ENCODE measurements at regions not wholly inside any gene's neighbourhood (a gene's known extent, or its start where the extent isn't known, plus 50 kb on each side); places are given as distances from the start of the nearest gene placed in this dataset.

- TF ChIP-seq, protein P1, sequence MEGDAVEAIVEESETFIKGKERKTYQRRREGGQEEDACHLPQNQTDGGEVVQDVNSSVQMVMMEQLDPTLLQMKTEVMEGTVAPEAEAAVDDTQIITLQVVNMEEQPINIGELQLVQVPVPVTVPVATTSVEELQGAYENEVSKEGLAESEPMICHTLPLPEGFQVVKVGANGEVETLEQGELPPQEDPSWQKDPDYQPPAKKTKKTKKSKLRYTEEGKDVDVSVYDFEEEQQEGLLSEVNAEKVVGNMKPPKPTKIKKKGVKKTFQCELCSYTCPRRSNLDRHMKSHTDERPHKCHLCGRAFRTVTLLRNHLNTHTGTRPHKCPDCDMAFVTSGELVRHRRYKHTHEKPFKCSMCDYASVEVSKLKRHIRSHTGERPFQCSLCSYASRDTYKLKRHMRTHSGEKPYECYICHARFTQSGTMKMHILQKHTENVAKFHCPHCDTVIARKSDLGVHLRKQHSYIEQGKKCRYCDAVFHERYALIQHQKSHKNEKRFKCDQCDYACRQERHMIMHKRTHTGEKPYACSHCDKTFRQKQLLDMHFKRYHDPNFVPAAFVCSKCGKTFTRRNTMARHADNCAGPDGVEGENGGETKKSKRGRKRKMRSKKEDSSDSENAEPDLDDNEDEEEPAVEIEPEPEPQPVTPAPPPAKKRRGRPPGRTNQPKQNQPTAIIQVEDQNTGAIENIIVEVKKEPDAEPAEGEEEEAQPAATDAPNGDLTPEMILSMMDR (IDR thresholded peaks at IDR 0.05 in 2 of 3, conservative IDR thresholded peaks at IDR 0.05 in 1 of 3; ENCODE audit: borderline replicate concordance in 1 of 3, insufficient read depth in 1 of 3, low read depth in 2 of 3, low read length in 2 of 3): no peak
- no peak for TF ChIP-seq POLR2A (IDR thresholded peaks at IDR 0.05; ENCODE audit: borderline replicate concordance, extremely low read depth, insufficient read depth, insufficient read length)
- TF ChIP-seq POLR2AphosphoS5 (IDR thresholded peaks at IDR 0.05; ENCODE audit: low read depth, low read length): no peak
- no peak for TF ChIP-seq SIN3A (IDR thresholded peaks at IDR 0.05; ENCODE audit: low read depth)
- no peak for TF ChIP-seq RAD21 (IDR thresholded peaks at IDR 0.05; ENCODE audit: low read depth)
- no peak for TF ChIP-seq SP1 (IDR thresholded peaks at IDR 0.05; ENCODE audit: low read depth)
Observed at GRCh38 chr9:91486699-91487497, 63.3 kb upstream of the NFIL3 start.

Measured in HCT116 (cell line).